H1 (cell line): ENCODE measurements at regions not wholly inside any gene's neighbourhood (a gene's known extent, or its start where the extent isn't known, plus 50 kb on each side); places are given as distances from the start of the nearest gene placed in this dataset.

Experiments used
- CTCF ChIA-PET: fragments of 300-600 bp; sonication (Branson Sonifier 250); formaldehyde crosslinking; loops from one replicate; lab custom pipeline; 2021; ENCODE audit not compliant: partially characterized antibody; lab: Charles Lee
- POLR2A ChIA-PET: fragments of 300-600 bp; sonication (Branson Sonifier 250); formaldehyde crosslinking; loops from one replicate; lab custom pipeline; 2021; ENCODE audit warnings: inconsistent platforms; ENCODE audit not compliant: partially characterized antibody; lab: Charles Lee
- DNase-seq, 2 experiments: peaks; one replicate each; pipeline versions ENCODE4 v3.0.0 to v3.0.0-alpha.2; 2010 to 2022; ENCODE audit warnings: low spot score in 2 of 2, low read depth in 1 of 2, mixed read lengths in 1 of 2
- FAIRE-seq: peaks from 2 replicates; lab custom pipeline; 2011; peaks lifted over from hg19 to GRCh38; lab: Jason Lieb, UNC
- H2AFZ ChIP-seq: 2 replicates; pipeline ENCODE4 v1.8.1; 2012; ENCODE audit warnings: low read length, inconsistent platforms
- H2AK5ac ChIP-seq: 2 replicates; pipeline ENCODE4 v1.6.1; 2013; ENCODE audit warnings: low read depth, low read length
- H2BK120ac ChIP-seq: replicated peaks from 2 replicates; pipeline ENCODE3; 2013; ENCODE audit warnings: low read depth, low read length, inconsistent platforms
- H2BK12ac ChIP-seq: 2 replicates; pipeline ENCODE4 v1.6.1; 2013; ENCODE audit warnings: low read depth, low read length
- H2BK15ac ChIP-seq: 2 replicates; pipeline ENCODE4 v1.6.1; 2013; ENCODE audit warnings: low read length
- H2BK20ac ChIP-seq: 2 replicates; pipeline ENCODE4 v1.6.1; 2013; ENCODE audit warnings: low read length
- H2BK5ac ChIP-seq: 2 replicates; pipeline ENCODE4 v1.6.1; 2013; ENCODE audit warnings: low read depth, low read length
- H3K14ac ChIP-seq: 2 replicates; pipeline ENCODE4 v1.6.1; 2013; ENCODE audit warnings: inconsistent platforms; ENCODE audit not compliant: insufficient read length
- H3K18ac ChIP-seq: 2 replicates; pipeline ENCODE4 v1.6.1; 2013; ENCODE audit warnings: low read length; ENCODE audit errors: extremely low read depth
- H3K23ac ChIP-seq: 2 replicates; pipeline ENCODE4 v1.6.1; 2013; ENCODE audit warnings: inconsistent platforms; ENCODE audit not compliant: insufficient read length
- H3K23me2 ChIP-seq: 2 replicates; pipeline ENCODE4 v1.6.1; 2013; ENCODE audit warnings: low read depth, low read length
- H3K27ac ChIP-seq: 2 replicates; pipeline ENCODE4 v1.6.1; 2011; ENCODE audit warnings: low read depth, low read length, inconsistent platforms
- H3K27me3 ChIP-seq, 4 experiments: replicated peaks in 1 of 4; 1 replicate in 1 of 4; 2 replicates in 3 of 4; pipeline versions ENCODE4 v1.6.1 to v1.8.1; 2011 to 2013; ENCODE audit warnings: low read length in 3 of 4, mild to moderate bottlenecking in 3 of 4, inconsistent platforms in 2 of 4, mixed read lengths in 2 of 4, moderate library complexity in 1 of 4; ENCODE audit not compliant: control insufficient read depth in 3 of 4, insufficient read depth in 3 of 4; ENCODE audit errors: extremely low read depth in 1 of 4
- H3K36me3 ChIP-seq, 4 experiments: 2 replicates each; pipeline versions ENCODE4 v1.6.1 to v1.8.1; 2011 to 2013; ENCODE audit warnings: mild to moderate bottlenecking in 4 of 4, low read length in 3 of 4, moderate library complexity in 2 of 4, control low read depth in 1 of 4, inconsistent platforms in 1 of 4; ENCODE audit not compliant: insufficient read depth in 4 of 4, control insufficient read depth in 2 of 4
- H3K4ac ChIP-seq: replicated peaks from 2 replicates; pipeline ENCODE3; 2013; ENCODE audit warnings: low read length, low read depth, mixed read lengths, inconsistent platforms; ENCODE audit not compliant: insufficient read length
- H3K4me1 ChIP-seq, 4 experiments: replicated peaks in 1 of 4; 1 replicate in 1 of 4; 2 replicates in 3 of 4; pipeline versions ENCODE4 v1.6.1 to v1.8.1; 2011 to 2013; ENCODE audit warnings: low read length in 3 of 4, inconsistent platforms in 2 of 4, mixed read lengths in 1 of 4; ENCODE audit not compliant: insufficient read depth in 4 of 4, control insufficient read depth in 3 of 4
- H3K4me2 ChIP-seq, 2 experiments: 2 replicates each; pipeline versions ENCODE4 v1.6.1 to v1.8.1; 2011 to 2013; ENCODE audit warnings: low read depth in 2 of 2, low read length in 2 of 2, control low read depth in 1 of 2, inconsistent platforms in 1 of 2, mild to moderate bottlenecking in 1 of 2; ENCODE audit not compliant: insufficient read depth in 1 of 2
- H3K4me3 ChIP-seq, 4 experiments: fragments of 200-600, 300-600 bp in 1 of 4; sonication (generic), shearing (Covaris generic), sonication (Bioruptor Twin) in 1 of 4; 2 replicates each; pipeline versions ENCODE4 v1.5.1 to v1.8.1; 2011 to 2016; ENCODE audit warnings: low read length in 4 of 4, low read depth in 3 of 4, control low read depth in 2 of 4, inconsistent platforms in 2 of 4, mild to moderate bottlenecking in 2 of 4, mixed read lengths in 1 of 4, moderate library complexity in 1 of 4; ENCODE audit not compliant: insufficient read depth in 2 of 4; ENCODE audit errors: extremely low read depth in 1 of 4
- H3K56ac ChIP-seq: replicated peaks from 2 replicates; pipeline ENCODE3; 2013; ENCODE audit warnings: low read depth, mild to moderate bottlenecking, mixed read lengths, low read length, inconsistent platforms; ENCODE audit not compliant: insufficient read length
- H3K79me1 ChIP-seq: 2 replicates; pipeline ENCODE4 v1.6.1; 2013; ENCODE audit warnings: low read depth, low read length, control low read depth
- H3K79me2 ChIP-seq, 2 experiments: 2 replicates each; pipeline versions ENCODE4 v1.6.1 to v1.8.1; 2012 to 2013; ENCODE audit warnings: low read length in 2 of 2, mild to moderate bottlenecking in 2 of 2, inconsistent platforms in 1 of 2; ENCODE audit not compliant: insufficient read depth in 2 of 2, control insufficient read depth in 1 of 2
- H3K9ac ChIP-seq, 4 experiments: replicated peaks in 1 of 4; 1 replicate in 1 of 4; 2 replicates in 3 of 4; pipeline versions ENCODE4 v1.6.1 to v1.8.1; 2011 to 2013; ENCODE audit warnings: low read depth in 3 of 4, low read length in 3 of 4, control low read depth in 2 of 4, mild to moderate bottlenecking in 2 of 4, moderate library complexity in 2 of 4, inconsistent platforms in 1 of 4; ENCODE audit errors: extremely low read depth in 1 of 4
- H3K9me3 ChIP-seq, 2 experiments: 2 replicates each; pipeline versions ENCODE4 v1.6.1 to v1.8.1; 2012 to 2013; ENCODE audit warnings: mild to moderate bottlenecking in 2 of 2, moderate library complexity in 2 of 2, control low read depth in 1 of 2, inconsistent platforms in 1 of 2, low read depth in 1 of 2, low read length in 1 of 2, mixed read lengths in 1 of 2; ENCODE audit not compliant: insufficient read depth in 2 of 2
- H4K20me1 ChIP-seq, 2 experiments: replicated peaks in 1 of 2; 2 replicates each; pipeline versions ENCODE3 to v1.8.1; 2011 to 2013; ENCODE audit warnings: inconsistent platforms in 2 of 2, low read length in 2 of 2, mild to moderate bottlenecking in 1 of 2; ENCODE audit not compliant: insufficient read depth in 2 of 2, control insufficient read depth in 1 of 2
- H4K5ac ChIP-seq: 2 replicates; pipeline ENCODE4 v1.6.1; 2013; ENCODE audit warnings: low read length, low read depth, mixed read lengths, inconsistent platforms; ENCODE audit not compliant: insufficient read length
- H4K8ac ChIP-seq: 2 replicates; pipeline ENCODE4 v1.8.0; 2013; ENCODE audit warnings: mild to moderate bottlenecking, moderate library complexity, low read length, inconsistent platforms; ENCODE audit not compliant: insufficient read depth; ENCODE audit errors: extremely low read depth
- H4K91ac ChIP-seq: replicated peaks from 2 replicates; pipeline ENCODE3; 2013; ENCODE audit warnings: low read length, mixed read lengths, inconsistent platforms; ENCODE audit not compliant: insufficient read length
- BRCA1 ChIP-seq: IDR thresholded peaks from 2 replicates; pipeline ENCODE4 v1.6.1; 2012; ENCODE audit warnings: low read depth, low read length, improper control_type of control experiment
- FOSL1 ChIP-seq: IDR thresholded peaks from 2 replicates; pipeline ENCODE4 v1.6.1; 2011; ENCODE audit warnings: mild to moderate bottlenecking, low read depth, low read length, moderate library complexity; ENCODE audit not compliant: insufficient read depth
- HDAC6 ChIP-seq: IDR thresholded peaks from one replicate; pipeline ENCODE4 v1.7.1; 2012; ENCODE audit warnings: low read depth, mild to moderate bottlenecking, inconsistent platforms, low read length, moderate library complexity
- JUN ChIP-seq: IDR thresholded peaks from 2 replicates; pipeline ENCODE4 v1.6.1; 2011; ENCODE audit warnings: low read depth, mild to moderate bottlenecking, improper control_type of control experiment, low read length
- POLR2AphosphoS5 ChIP-seq: IDR thresholded peaks from 2 replicates; pipeline ENCODE4 v1.6.1; 2011; ENCODE audit warnings: low read depth, low read length
- RAD21 ChIP-seq, 2 experiments: IDR thresholded peaks in 1 of 2; conservative IDR thresholded peaks in 1 of 2; 2 replicates each; pipeline ENCODE4 v1.6.1; 2011; ENCODE audit warnings: low read depth in 2 of 2, low read length in 2 of 2, improper control_type of control experiment in 1 of 2, inconsistent platforms in 1 of 2, mild to moderate bottlenecking in 1 of 2, moderate library complexity in 1 of 2
- RXRA ChIP-seq: IDR thresholded peaks from 2 replicates; pipeline ENCODE4 v1.6.1; 2011; ENCODE audit warnings: low read depth, mild to moderate bottlenecking, low read length, moderate library complexity; ENCODE audit not compliant: insufficient read depth
- WGBS, 2 experiments: shearing (Covaris generic) in 1 of 2; methylation state at CpG; one replicate each; pipeline versions ENCODE4 v1.1.6 to v1.1.7; 2013 to 2015; ENCODE audit warnings: low lambda C conversion rate in 2 of 2, mixed read lengths in 2 of 2, inconsistent platforms in 1 of 2, low coverage in 1 of 2, missing lambda C conversion rate in 1 of 2; ENCODE audit not compliant: insufficient replicate concordance in 2 of 2, insufficient coverage in 1 of 2, insufficient read length in 1 of 2; ENCODE audit errors: extremely low coverage in 1 of 2, missing lambda C conversion rate in 1 of 2; 5-methylcytosine and 5-hydroxymethylcytosine counted together
- TF ChIP-seq, protein P1 (sequence below): IDR thresholded peaks from 2 replicates; pipeline ENCODE4 v1.6.1; 2012; ENCODE audit warnings: low read length, inconsistent platforms

DNA sequence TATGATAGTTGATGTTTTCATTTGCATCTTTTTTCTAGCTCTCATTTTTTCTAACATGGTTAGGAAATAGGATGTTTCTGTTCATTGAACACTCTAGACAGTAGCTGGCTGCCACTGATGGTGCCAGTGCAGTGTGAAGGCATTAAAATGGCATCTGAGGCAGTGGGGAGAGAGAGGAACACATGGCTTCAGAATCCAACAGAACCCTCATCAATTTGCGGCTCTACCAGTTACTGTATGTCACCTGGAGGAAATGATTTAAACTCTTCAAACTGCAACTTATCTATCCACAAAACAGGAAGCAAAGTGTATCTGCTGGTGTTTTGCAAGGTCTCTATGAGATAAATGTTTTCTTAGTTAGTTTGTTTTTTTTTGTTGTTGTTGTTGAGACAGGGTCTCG is 305.2 kb upstream of the PRKCQ start:
- Histone ChIP-seq H4K8ac (no peak overlapping the region), H3K18ac (no peak overlapping the region), H2BK15ac (no peak overlapping the region), H3K79me1 (no peaks in the 10 kb centered on the region), H3K23me2 (no peaks in the 10 kb centered on the region; the same call in 1 of the 2 replicates), H3K9ac (no peak overlapping the region), H2BK12ac (no peak overlapping the region), H3K4ac (no peak overlapping the region), H3K4me3 (no peak overlapping the region), H3K36me3 (no peaks in the 10 kb centered on the region), H2BK5ac (no peak overlapping the region), H4K5ac (no peak overlapping the region), H3K79me2 (no peaks in the 10 kb centered on the region), H4K20me1 (no peaks in the 10 kb centered on the region), H3K27me3 (no peaks in the 10 kb centered on the region), H2AK5ac (no peak overlapping the region), H2BK20ac (no peak overlapping the region), H2AFZ (no peak overlapping the region), H4K91ac (peak overlapping the region; percentile 61), H3K23ac (no peak overlapping the region), H3K9me3 (no peaks in the 10 kb centered on the region), H3K14ac (no peak overlapping the region), H3K4me2 (no peak overlapping the region), H3K27ac (no peak overlapping the region), H3K56ac (no peak overlapping the region), H2BK120ac (no peak overlapping the region), H3K4me1 (peaks cover 0 to 7% (median 4%) of the 10 kb centered on the region in 4 experiments; a peak in 3 of 7 replicates)
- TF ChIP-seq HDAC6 (no peak), JUN (no peak), POLR2AphosphoS5 (no peak), RAD21 (IDR thresholded peaks at IDR 0.05 in 1 of 2, conservative IDR thresholded peaks at IDR 0.05 in 1 of 2; ENCODE audit: low read depth in 2 of 2, low read length in 2 of 2) (no peak), BRCA1 (no peak), FOSL1 (no peak), RXRA (no peak)
- TF ChIP-seq, protein P1, sequence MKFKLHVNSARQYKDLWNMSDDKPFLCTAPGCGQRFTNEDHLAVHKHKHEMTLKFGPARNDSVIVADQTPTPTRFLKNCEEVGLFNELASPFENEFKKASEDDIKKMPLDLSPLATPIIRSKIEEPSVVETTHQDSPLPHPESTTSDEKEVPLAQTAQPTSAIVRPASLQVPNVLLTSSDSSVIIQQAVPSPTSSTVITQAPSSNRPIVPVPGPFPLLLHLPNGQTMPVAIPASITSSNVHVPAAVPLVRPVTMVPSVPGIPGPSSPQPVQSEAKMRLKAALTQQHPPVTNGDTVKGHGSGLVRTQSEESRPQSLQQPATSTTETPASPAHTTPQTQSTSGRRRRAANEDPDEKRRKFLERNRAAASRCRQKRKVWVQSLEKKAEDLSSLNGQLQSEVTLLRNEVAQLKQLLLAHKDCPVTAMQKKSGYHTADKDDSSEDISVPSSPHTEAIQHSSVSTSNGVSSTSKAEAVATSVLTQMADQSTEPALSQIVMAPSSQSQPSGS = no peak
- FAIRE-seq (no peak), DNase-seq (no peak)
- ChIA-PET CTCF (interaction anchor here (2.4 to 4.4 kb wide), 2 partner anchors 8 to 34 kb away, joined by 13 to 15 read pairs; no protein-coding TSS in a partner anchor), POLR2A (no interaction called here)
- WGBS, 2 experiments = 100% methylated on average over 2 of the region's 2 CpGs; no CpG with 5 or more reads in 1 of the 2 experiments
